Activated naive CD8-positive, alpha-beta T cell treated with anti-CD3 and anti-CD28 coated beads, Interleukin-2, amount 10 ng/mL, durations not matched to agents 7 days and 5 days (primary cell): ENCODE measurements at regions not wholly inside any gene's neighbourhood (a gene's known extent, or its start where the extent isn't known, plus 50 kb on each side); places are given as distances from the start of the nearest gene placed in this dataset.
"Not testable (repeated sequence)": the region's sequence is repeated elsewhere in the genome, so short reads cannot be mapped to it uniquely, and the experiment has no call there.

ENCODE experiments used
- ATAC-seq: fragments of 150-1000 bp; cut with Tn5 transposase; one replicate; pipeline ENCODE4 v1.10.0; 2021; ENCODE audit warnings: low read depth, moderate library complexity
- POLR2A ChIA-PET: fragments of 350-600 bp; sonication (Branson Sonifier 250); formaldehyde crosslinking; loops from one replicate; lab custom pipeline; 2021; ENCODE audit warnings: antibody characterized with exemption; lab: Charles Lee
- DNase-seq: peaks from one replicate; pipeline ENCODE4 v3.0.0; 2021
- H3K27ac Mint-ChIP-seq: one replicate; pipeline ENCODE4 v1.8.0; 2022; ENCODE audit warnings: mild to moderate bottlenecking, mixed read lengths
- H3K27me3 Mint-ChIP-seq: one replicate; pipeline ENCODE4 v1.8.0; 2022; ENCODE audit warnings: mild to moderate bottlenecking, moderate library complexity, mixed read lengths
- H3K36me3 Mint-ChIP-seq: one replicate; pipeline ENCODE4 v1.8.0; 2021; ENCODE audit warnings: mild to moderate bottlenecking, mixed read lengths
- H3K4me1 Mint-ChIP-seq: one replicate; pipeline ENCODE4 v1.8.0; 2021; ENCODE audit warnings: mixed read lengths
- H3K4me3 Mint-ChIP-seq: one replicate; pipeline ENCODE4 v1.8.0; 2022; ENCODE audit warnings: mild to moderate bottlenecking, moderate library complexity, mixed read lengths
- H3K9me3 Mint-ChIP-seq: one replicate; pipeline ENCODE4 v1.8.0; 2021; ENCODE audit warnings: mixed read lengths

DNA sequence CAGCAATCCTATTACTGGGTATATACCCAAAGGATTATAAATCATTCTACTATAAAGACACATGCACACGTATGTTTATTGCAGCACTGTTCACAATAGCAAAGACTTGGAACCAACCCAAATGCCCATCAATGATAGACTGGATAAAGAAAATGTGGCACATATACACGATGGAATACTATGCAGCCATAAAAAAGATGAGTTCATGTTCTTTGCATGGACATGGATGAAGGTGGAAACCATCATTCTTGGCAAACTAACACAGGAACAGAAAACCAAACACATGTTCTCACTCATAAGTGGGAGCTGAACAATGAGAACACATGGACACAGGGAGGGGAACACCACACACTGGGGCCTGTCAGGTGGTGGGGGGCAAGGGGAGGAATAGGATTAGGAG lies 58.1 kb upstream of the PMCH start:
- POLR2A ChIA-PET, H3K9me3 Mint-ChIP-seq, H3K27ac Mint-ChIP-seq, H3K4me3 Mint-ChIP-seq, H3K36me3 Mint-ChIP-seq, ATAC-seq, DNase-seq, H3K4me1 Mint-ChIP-seq: not testable (repeated sequence)
- H3K27me3 Mint-ChIP-seq, result peaks cover 12% of the 10 kb centered on the region

GRCh38 chr12:102251005-102251404 lies 53.4 kb upstream of the PMCH start:
- DNase-seq, H3K4me1 Mint-ChIP-seq, H3K27ac Mint-ChIP-seq, H3K4me3 Mint-ChIP-seq, H3K9me3 Mint-ChIP-seq, POLR2A ChIA-PET, ATAC-seq, H3K36me3 Mint-ChIP-seq: not testable (repeated sequence)
- H3K27me3 Mint-ChIP-seq, result peaks cover 21% of the 10 kb centered on the region

- DNase-seq, result no peak
- Mint-ChIP-seq H3K4me1 (no peaks in the 10 kb centered on the region), H3K27ac (no peak overlapping the region), H3K36me3 (no peaks in the 10 kb centered on the region), H3K27me3 (peaks cover 21% of the 10 kb centered on the region), H3K4me3 (no peak overlapping the region), H3K9me3 (peaks cover 4% of the 10 kb centered on the region)
- POLR2A ChIA-PET, result no interaction called here
- ATAC-seq, result no peak
Observed at GRCh38 chr12:102249079-102249841, 51.6 kb upstream of the PMCH start.
